Head of caudate nucleus (tissue), 42 donors: ENCODE measurements at regions not wholly inside any gene's neighbourhood (a gene's known extent, or its start where the extent isn't known, plus 50 kb on each side); places are given as distances from the start of the nearest gene placed in this dataset.
"Not testable (repeated sequence)": the region's sequence is repeated elsewhere in the genome, so short reads cannot be mapped to it uniquely, and the experiment has no call there.

ENCODE experiments used
- DNase-seq, 42 donors: peaks; one replicate each; pipeline versions ENCODE4 v3.0.0 to v3.0.0-alpha.2; 2020 to 2021; ENCODE audit warnings: mixed read lengths in 7 of 42
- intact Hi-C: fragments of 100-400 bp; cut with DNase I; formaldehyde crosslinking; loops from one replicate; pipeline ENCODE4 v1.15.0; 2022

- intact Hi-C loops = no loop called here
- no peak for DNase-seq
These were observed 185.2 kb upstream of the LRP1B start for GRCh38 chr2:142316049-142316448.

GRCh38 chr2:142315346-142315745, 184.5 kb upstream of the LRP1B start:
- no peak for DNase-seq
- intact Hi-C loops = no loop called here

- intact Hi-C loops = no loop called here
- no peak for DNase-seq
These were observed 183.3 kb upstream of the LRP1B start for GRCh38 chr2:142314164-142314563.

- intact Hi-C loops = no loop called here
- no peak for DNase-seq
These were observed 179.7 kb upstream of the LRP1B start for GRCh38 chr2:142310530-142310929.

- intact Hi-C loops = no loop called here
- DNase-seq = no peak
These were observed 177.9 kb upstream of the LRP1B start for GRCh38 chr2:142308744-142309143.

- intact Hi-C loops = no loop called here
- DNase-seq = no peak
These were observed 176.8 kb upstream of the LRP1B start for GRCh38 chr2:142307616-142308115.

GRCh38 chr2:142307086-142307485, 176.3 kb upstream of the LRP1B start:
- DNase-seq = no peak
- intact Hi-C loops = no loop called here

GRCh38 chr2:142306131-142306530, 175.3 kb upstream of the LRP1B start:
- no peak for DNase-seq
- intact Hi-C loops = no loop called here

- DNase-seq = no peak
- intact Hi-C loops = no loop called here
These were observed 169.7 kb upstream of the LRP1B start for GRCh38 chr2:142300517-142300916.

GRCh38 chr2:142299021-142299420, 168.2 kb upstream of the LRP1B start:
- intact Hi-C loops = no loop called here
- no peak for DNase-seq

GRCh38 chr2:142294225-142294624, 163.4 kb upstream of the LRP1B start:
- DNase-seq = no peak
- intact Hi-C loops = no loop called here

GRCh38 chr2:142291969-142292368, 161.2 kb upstream of the LRP1B start:
- intact Hi-C loops = no loop called here
- DNase-seq = no peak

- intact Hi-C loops = no loop called here
- DNase-seq = no peak
These were observed 160.1 kb upstream of the LRP1B start for GRCh38 chr2:142290931-142291330.

GRCh38 chr2:142286618-142287017, 155.8 kb upstream of the LRP1B start:
- intact Hi-C loops = no loop called here
- DNase-seq = no peak

- DNase-seq = no peak
- intact Hi-C loops = no loop called here
These were observed 154.7 kb upstream of the LRP1B start for GRCh38 chr2:142285480-142285879.

GRCh38 chr2:142284336-142284735, 153.5 kb upstream of the LRP1B start:
- intact Hi-C loops, DNase-seq: not testable (repeated sequence)

GRCh38 chr2:142280831-142281230, 150.0 kb upstream of the LRP1B start:
- DNase-seq = no peak
- intact Hi-C loops = no loop called here

GRCh38 chr2:142270990-142271389, 140.2 kb upstream of the LRP1B start:
- intact Hi-C loops = no loop called here
- DNase-seq = no peak

GRCh38 chr2:142270291-142270690, 139.5 kb upstream of the LRP1B start:
- intact Hi-C loops = no loop called here
- peak in 2 of 42 donors; percentile 4 to 16 for DNase-seq

GRCh38 chr2:142259356-142259755, 128.5 kb upstream of the LRP1B start:
- intact Hi-C loops = no loop called here

GRCh38 chr2:142254031-142254430, 123.2 kb upstream of the LRP1B start:
- DNase-seq = no peak
- intact Hi-C loops = no loop called here

More at GRCh38 chr2:142259356-142259755, 128.5 kb upstream of the LRP1B start:
- DNase-seq = no peak

GRCh38 chr2:142241016-142241415, 110.2 kb upstream of the LRP1B start:
- intact Hi-C loops = no loop called here
- no peak for DNase-seq
